Liver (tissue), 8 donors: ENCODE measurements at regions not wholly inside any gene's neighbourhood (a gene's known extent, or its start where the extent isn't known, plus 50 kb on each side); places are given as distances from the start of the nearest gene placed in this dataset.

ENCODE experiments used
- DNase-seq: peaks from one replicate; pipeline ENCODE4 v3.0.0-alpha.2; 2017; ENCODE audit warnings: low spot score
- H3K27ac ChIP-seq, 2 donors: one replicate each; pipeline ENCODE4 v1.7.0; 2013; ENCODE audit warnings: inconsistent platforms in 2 of 2, low read length in 2 of 2, control low read depth in 1 of 2, low read depth in 1 of 2, mild to moderate bottlenecking in 1 of 2
- H3K27me3 ChIP-seq, 4 donors: one replicate each; pipeline versions ENCODE4 v1.6.1 to v1.7.0; 2013; ENCODE audit warnings: low read length in 3 of 4, inconsistent platforms in 1 of 4, mild to moderate bottlenecking in 1 of 4, moderate library complexity in 1 of 4; ENCODE audit not compliant: control insufficient read depth in 4 of 4, insufficient read depth in 4 of 4
- H3K36me3 ChIP-seq, 4 donors: one replicate each; pipeline versions ENCODE4 v1.6.1 to v1.7.0; 2013; ENCODE audit warnings: low read length in 3 of 4, mild to moderate bottlenecking in 3 of 4, low read depth in 1 of 4, moderate library complexity in 1 of 4; ENCODE audit not compliant: control insufficient read depth in 4 of 4, insufficient read depth in 3 of 4
- H3K4me1 ChIP-seq, 4 donors: one replicate each; pipeline versions ENCODE4 v1.6.1 to v1.7.0; 2013; ENCODE audit warnings: low read length in 3 of 4, mild to moderate bottlenecking in 3 of 4, moderate library complexity in 1 of 4; ENCODE audit not compliant: control insufficient read depth in 4 of 4, insufficient read depth in 4 of 4
- H3K4me3 ChIP-seq, 3 donors: one replicate each; pipeline versions ENCODE4 v1.6.1 to v1.7.0; 2013; ENCODE audit warnings: low read length in 3 of 3, control low read depth in 1 of 3, low read depth in 1 of 3, mild to moderate bottlenecking in 1 of 3
- H3K9ac ChIP-seq, 2 donors: one replicate each; pipeline ENCODE4 v1.7.0; 2013; ENCODE audit warnings: low read length in 2 of 2, mild to moderate bottlenecking in 2 of 2, moderate library complexity in 2 of 2, control low read depth in 1 of 2, low read depth in 1 of 2
- H3K9me3 ChIP-seq, 4 donors: one replicate each; pipeline versions ENCODE4 v1.6.1 to v1.7.0; 2013; ENCODE audit warnings: low read length in 3 of 4; ENCODE audit not compliant: control insufficient read depth in 4 of 4
- EGR1 ChIP-seq, 2 donors: IDR thresholded peaks; 2 replicates each; pipeline ENCODE4 v1.6.1; 2016 to 2018; ENCODE audit warnings: antibody characterized with exemption in 2 of 2, low read depth in 2 of 2
- FOXA2 ChIP-seq: IDR thresholded peaks from 2 replicates; pipeline ENCODE4 v1.6.1; 2016; ENCODE audit warnings: antibody characterized with exemption
- GABPA ChIP-seq, 2 donors: IDR thresholded peaks in 1 of 2; conservative IDR thresholded peaks in 1 of 2; 2 replicates each; pipeline ENCODE4 v1.6.1; 2016; ENCODE audit warnings: antibody characterized with exemption in 2 of 2, mild to moderate bottlenecking in 1 of 2, moderate library complexity in 1 of 2
- HNF4A ChIP-seq, 2 donors: conservative IDR thresholded peaks; 2 replicates each; pipeline ENCODE4 v1.6.1; 2016; ENCODE audit warnings: antibody characterized with exemption in 2 of 2, mild to moderate bottlenecking in 2 of 2
- HNF4G ChIP-seq: IDR thresholded peaks from 2 replicates; pipeline ENCODE4 v1.6.1; 2016; ENCODE audit warnings: antibody characterized with exemption
- JUND ChIP-seq, 2 donors: IDR thresholded peaks; 2 replicates each; pipeline ENCODE4 v1.6.1; 2016; ENCODE audit warnings: antibody characterized with exemption in 2 of 2
- MAX ChIP-seq: IDR thresholded peaks from 2 replicates; pipeline ENCODE4 v1.6.1; 2016; ENCODE audit warnings: antibody characterized with exemption
- RAD21 ChIP-seq, 2 donors: IDR thresholded peaks; 2 replicates each; pipeline ENCODE4 v1.6.1; 2016; ENCODE audit warnings: antibody characterized with exemption in 2 of 2, mild to moderate bottlenecking in 2 of 2
- REST ChIP-seq: IDR thresholded peaks from 2 replicates; pipeline ENCODE4 v1.6.1; 2016; ENCODE audit warnings: antibody characterized with exemption, mild to moderate bottlenecking
- RXRA ChIP-seq, 2 donors: IDR thresholded peaks; 2 replicates each; pipeline ENCODE4 v1.6.1; 2017 to 2018; ENCODE audit warnings: antibody characterized with exemption in 2 of 2, mild to moderate bottlenecking in 1 of 2
- SP1 ChIP-seq: IDR thresholded peaks from 2 replicates; pipeline ENCODE4 v1.6.1; 2018; ENCODE audit warnings: antibody characterized with exemption, mild to moderate bottlenecking
- TAF1 ChIP-seq: conservative IDR thresholded peaks from 2 replicates; pipeline ENCODE4 v1.6.1; 2016; ENCODE audit warnings: antibody characterized with exemption, mild to moderate bottlenecking
- YY1 ChIP-seq: IDR thresholded peaks from 2 replicates; pipeline ENCODE4 v1.6.1; 2016; ENCODE audit warnings: antibody characterized with exemption, mild to moderate bottlenecking
- WGBS: extraction: QIAGEN DNeasy Blood & Tissue Kit; methylation state at CpG from one replicate; pipeline ENCODE4 v1.1.7; 2013; 5-methylcytosine and 5-hydroxymethylcytosine counted together
- TF ChIP-seq, protein P1 (sequence below): fragments of 150-350 bp; IDR thresholded peaks from 2 replicates; pipeline ENCODE4 v1.5.1; 2017; ENCODE audit warnings: improper control_type of control experiment, low read depth, low read length; ENCODE audit not compliant: missing input control
- TF ChIP-seq, protein P2 (sequence below): IDR thresholded peaks from 2 replicates; pipeline ENCODE4 v1.6.1; 2016; ENCODE audit warnings: antibody characterized with exemption
- TF ChIP-seq, protein P3 (sequence below): IDR thresholded peaks from 2 replicates; pipeline ENCODE4 v1.6.1; 2016; ENCODE audit warnings: antibody characterized with exemption
- donor health status: healthy.
- donor health status: healthy.
- donor health status: healthy.
- donor health status: healthy.
- donor health status: healthy.

DNA sequence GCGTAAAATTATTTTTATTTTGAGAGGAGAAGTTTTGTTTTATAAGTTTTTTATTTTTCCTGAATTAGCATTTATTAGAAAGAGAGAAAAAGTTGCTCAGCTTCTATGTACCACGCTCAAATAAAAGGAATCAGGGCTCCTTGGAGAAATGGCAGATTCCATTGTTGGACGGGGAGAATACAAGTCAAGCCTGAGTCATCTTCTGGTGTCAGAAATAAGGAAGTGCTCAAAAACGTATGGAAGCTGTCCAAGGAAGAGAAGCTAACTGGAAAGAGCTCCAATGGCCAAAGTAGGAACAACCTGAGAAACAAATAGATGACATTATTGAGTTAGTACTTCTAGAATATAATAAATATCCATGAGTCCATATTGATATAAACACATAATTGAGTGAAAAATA lies 89.3 kb upstream of the NEIL3 start:
- WGBS = 67% methylated on average over 4 of the region's 4 CpGs
- Histone ChIP-seq H3K9ac (no peak overlapping the region), H3K36me3 (no peaks in the 10 kb centered on the region), H3K9me3 (no peaks in the 10 kb centered on the region), H3K4me3 (no peak overlapping the region), H3K27me3 (no peaks in the 10 kb centered on the region), H3K4me1 (no peaks in the 10 kb centered on the region), H3K27ac (no peak overlapping the region)
- TF ChIP-seq, protein P1, sequence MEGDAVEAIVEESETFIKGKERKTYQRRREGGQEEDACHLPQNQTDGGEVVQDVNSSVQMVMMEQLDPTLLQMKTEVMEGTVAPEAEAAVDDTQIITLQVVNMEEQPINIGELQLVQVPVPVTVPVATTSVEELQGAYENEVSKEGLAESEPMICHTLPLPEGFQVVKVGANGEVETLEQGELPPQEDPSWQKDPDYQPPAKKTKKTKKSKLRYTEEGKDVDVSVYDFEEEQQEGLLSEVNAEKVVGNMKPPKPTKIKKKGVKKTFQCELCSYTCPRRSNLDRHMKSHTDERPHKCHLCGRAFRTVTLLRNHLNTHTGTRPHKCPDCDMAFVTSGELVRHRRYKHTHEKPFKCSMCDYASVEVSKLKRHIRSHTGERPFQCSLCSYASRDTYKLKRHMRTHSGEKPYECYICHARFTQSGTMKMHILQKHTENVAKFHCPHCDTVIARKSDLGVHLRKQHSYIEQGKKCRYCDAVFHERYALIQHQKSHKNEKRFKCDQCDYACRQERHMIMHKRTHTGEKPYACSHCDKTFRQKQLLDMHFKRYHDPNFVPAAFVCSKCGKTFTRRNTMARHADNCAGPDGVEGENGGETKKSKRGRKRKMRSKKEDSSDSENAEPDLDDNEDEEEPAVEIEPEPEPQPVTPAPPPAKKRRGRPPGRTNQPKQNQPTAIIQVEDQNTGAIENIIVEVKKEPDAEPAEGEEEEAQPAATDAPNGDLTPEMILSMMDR = no peak
- TF ChIP-seq TAF1 = no peak
- TF ChIP-seq, protein P2, sequence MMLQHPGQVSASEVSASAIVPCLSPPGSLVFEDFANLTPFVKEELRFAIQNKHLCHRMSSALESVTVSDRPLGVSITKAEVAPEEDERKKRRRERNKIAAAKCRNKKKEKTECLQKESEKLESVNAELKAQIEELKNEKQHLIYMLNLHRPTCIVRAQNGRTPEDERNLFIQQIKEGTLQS = no peak
- TF ChIP-seq REST = no peak
- TF ChIP-seq, protein P3, sequence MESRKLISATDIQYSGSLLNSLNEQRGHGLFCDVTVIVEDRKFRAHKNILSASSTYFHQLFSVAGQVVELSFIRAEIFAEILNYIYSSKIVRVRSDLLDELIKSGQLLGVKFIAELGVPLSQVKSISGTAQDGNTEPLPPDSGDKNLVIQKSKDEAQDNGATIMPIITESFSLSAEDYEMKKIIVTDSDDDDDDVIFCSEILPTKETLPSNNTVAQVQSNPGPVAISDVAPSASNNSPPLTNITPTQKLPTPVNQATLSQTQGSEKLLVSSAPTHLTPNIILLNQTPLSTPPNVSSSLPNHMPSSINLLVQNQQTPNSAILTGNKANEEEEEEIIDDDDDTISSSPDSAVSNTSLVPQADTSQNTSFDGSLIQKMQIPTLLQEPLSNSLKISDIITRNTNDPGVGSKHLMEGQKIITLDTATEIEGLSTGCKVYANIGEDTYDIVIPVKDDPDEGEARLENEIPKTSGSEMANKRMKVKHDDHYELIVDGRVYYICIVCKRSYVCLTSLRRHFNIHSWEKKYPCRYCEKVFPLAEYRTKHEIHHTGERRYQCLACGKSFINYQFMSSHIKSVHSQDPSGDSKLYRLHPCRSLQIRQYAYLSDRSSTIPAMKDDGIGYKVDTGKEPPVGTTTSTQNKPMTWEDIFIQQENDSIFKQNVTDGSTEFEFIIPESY = no peak
- TF ChIP-seq RXRA (IDR thresholded peaks at IDR 0.05) = no peak
- no peak for TF ChIP-seq EGR1 (IDR thresholded peaks at IDR 0.05; ENCODE audit: low read depth in 2 of 2)
- TF ChIP-seq HNF4G = no peak
- TF ChIP-seq MAX = no peak
- no peak for TF ChIP-seq YY1
- no peak for TF ChIP-seq FOXA2
- no peak for TF ChIP-seq JUND (IDR thresholded peaks at IDR 0.05)
- TF ChIP-seq RAD21 (IDR thresholded peaks at IDR 0.05) = no peak
- no peak for TF ChIP-seq SP1
- no peak for TF ChIP-seq HNF4A (conservative IDR thresholded peaks at IDR 0.05)
- DNase-seq = no peak

GRCh38 chr4:177222781-177223180 lies 86.9 kb upstream of the NEIL3 start:
- Histone ChIP-seq H3K4me3 (no peak overlapping the region), H3K4me1 (no peaks in the 10 kb centered on the region), H3K27me3 (no peaks in the 10 kb centered on the region), H3K9me3 (no peaks in the 10 kb centered on the region), H3K27ac (no peak overlapping the region), H3K9ac (no peak overlapping the region), H3K36me3 (no peaks in the 10 kb centered on the region)
- WGBS = 37% methylated on average over 2 of the region's 2 CpGs
- DNase-seq = no peak
- TF ChIP-seq, protein P1 = no peak
- TF ChIP-seq SP1 (no peak), TAF1 (no peak), GABPA (IDR thresholded peaks at IDR 0.05 in 1 of 2, conservative IDR thresholded peaks at IDR 0.05 in 1 of 2) (no peak), YY1 (no peak), JUND (IDR thresholded peaks at IDR 0.05) (no peak), EGR1 (IDR thresholded peaks at IDR 0.05; ENCODE audit: low read depth in 2 of 2) (no peak)
- TF ChIP-seq, protein P2 = no peak
- TF ChIP-seq, protein P3 = no peak
